Right ventricle myocardium inferior (tissue), 1 donor: ENCODE measurements at regions not wholly inside any gene's neighbourhood (a gene's known extent, or its start where the extent isn't known, plus 50 kb on each side); places are given as distances from the start of the nearest gene placed in this dataset.

Experiments
- ATAC-seq: fragments of 200-7000 bp; cut with Tn5 transposase; one replicate; pipeline ENCODE4 v1.9.1; 2020; ENCODE audit warnings: mild to moderate bottlenecking, moderate library complexity
- DNase-seq: peaks from one replicate; pipeline ENCODE4 v3.0.0; 2021; ENCODE audit errors: missing footprints
- intact Hi-C: fragments of 100-400 bp; cut with DNase I; formaldehyde crosslinking; loops from one replicate; pipeline ENCODE4 v1.11.0; 2022
- donor health status: DM: no; HTN: yes; CAD: no; lungs with severe emphysema.

DNA sequence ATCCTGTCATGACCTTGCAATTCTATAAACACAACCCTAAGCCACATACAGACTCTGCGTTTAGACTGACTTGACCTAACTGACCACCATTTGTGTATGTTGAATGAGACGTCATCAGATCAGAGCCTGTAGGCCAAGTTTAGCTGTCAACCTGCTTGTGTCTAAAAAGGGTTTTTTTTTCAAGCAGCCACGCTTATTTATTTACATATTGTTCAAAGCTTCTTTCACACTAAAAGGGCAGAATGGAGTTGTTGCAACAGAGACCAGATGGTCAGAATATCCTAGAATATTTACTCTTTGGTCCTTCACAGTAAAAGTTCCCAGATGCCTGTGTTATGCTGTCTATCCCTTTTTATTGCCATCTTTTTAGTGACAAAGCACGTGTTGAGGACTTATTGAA is 307.7 kb upstream of the SLC10A2 start:
- DNase-seq, result no peak
- no peak for ATAC-seq
- intact Hi-C loops, result no loop called here

DNA sequence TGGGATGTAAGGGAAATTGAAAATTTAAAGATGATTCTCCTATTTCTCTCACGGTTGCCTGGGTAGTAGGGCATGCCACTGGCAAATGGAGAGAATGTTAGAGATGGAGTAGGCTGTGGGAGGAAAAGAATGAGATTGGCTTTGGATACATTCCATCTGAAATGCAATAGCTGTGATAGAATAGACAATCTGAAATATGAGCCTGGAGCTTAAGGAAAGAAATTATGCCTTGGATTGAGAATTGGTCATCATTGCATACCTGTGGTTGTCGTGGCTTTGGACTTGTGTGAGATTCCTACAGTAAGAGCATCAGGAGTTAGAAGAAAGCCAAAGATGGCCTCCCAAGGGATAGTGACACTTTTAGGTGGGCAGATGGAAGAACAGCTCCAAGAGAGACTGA is 305.1 kb upstream of the SLC10A2 start:
- no peak for DNase-seq
- no peak for ATAC-seq
- intact Hi-C loops, result no loop called here

DNA sequence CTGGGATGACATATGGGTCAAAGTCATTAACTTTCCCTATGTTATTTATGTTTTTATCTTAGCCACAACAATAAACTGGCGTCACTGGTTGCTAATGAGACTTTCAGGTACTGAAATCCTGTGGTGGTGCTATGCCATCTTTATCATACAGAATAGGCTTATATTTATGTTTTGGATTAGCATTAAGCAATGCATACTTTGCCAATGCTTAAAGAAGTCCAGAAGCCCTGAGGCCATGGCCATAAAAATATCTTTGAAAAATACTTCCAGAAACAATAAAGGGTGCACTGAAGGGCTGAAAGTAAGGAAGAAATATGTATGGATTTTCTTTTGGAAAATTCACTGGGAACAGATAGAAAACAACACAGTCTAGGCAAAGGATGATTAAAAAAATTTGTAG is 304.6 kb upstream of the SLC10A2 start:
- ATAC-seq (no peak), DNase-seq (no peak)
- intact Hi-C loops, result no loop called here

DNA sequence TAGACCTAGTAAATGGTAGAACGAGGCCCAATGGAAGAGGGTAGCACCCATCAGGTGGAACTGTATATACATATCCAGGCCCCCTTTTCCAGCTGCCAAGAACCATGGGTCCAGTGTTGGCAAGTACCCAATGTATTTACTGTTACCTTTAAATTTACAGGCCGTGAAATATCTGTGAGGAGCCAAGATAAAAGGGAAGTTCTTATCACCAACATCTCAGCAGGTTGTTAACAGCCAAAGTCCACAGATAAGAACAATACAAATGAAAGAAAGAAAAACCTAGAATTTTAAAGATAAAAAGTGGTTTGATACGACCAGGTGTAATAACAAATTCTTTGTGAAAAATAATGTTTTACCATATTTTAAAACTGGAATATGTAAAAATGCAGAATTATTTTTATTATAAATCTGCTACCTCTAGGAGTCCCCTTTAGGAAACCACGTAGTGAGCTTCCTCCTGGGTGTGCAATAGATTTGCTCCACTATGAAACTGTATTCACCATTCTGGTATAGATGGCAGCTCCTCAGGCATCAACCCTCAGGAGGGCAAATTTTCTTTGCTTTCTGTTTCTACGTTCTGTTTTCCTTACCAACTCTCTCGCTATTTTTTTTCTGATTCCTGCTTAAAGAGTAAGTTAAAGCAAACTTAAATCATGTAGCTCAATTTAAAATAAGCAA is 292.2 kb upstream of the SLC10A2 start:
- intact Hi-C loops, result no loop called here
- ATAC-seq (no peak), DNase-seq (no peak)

DNA sequence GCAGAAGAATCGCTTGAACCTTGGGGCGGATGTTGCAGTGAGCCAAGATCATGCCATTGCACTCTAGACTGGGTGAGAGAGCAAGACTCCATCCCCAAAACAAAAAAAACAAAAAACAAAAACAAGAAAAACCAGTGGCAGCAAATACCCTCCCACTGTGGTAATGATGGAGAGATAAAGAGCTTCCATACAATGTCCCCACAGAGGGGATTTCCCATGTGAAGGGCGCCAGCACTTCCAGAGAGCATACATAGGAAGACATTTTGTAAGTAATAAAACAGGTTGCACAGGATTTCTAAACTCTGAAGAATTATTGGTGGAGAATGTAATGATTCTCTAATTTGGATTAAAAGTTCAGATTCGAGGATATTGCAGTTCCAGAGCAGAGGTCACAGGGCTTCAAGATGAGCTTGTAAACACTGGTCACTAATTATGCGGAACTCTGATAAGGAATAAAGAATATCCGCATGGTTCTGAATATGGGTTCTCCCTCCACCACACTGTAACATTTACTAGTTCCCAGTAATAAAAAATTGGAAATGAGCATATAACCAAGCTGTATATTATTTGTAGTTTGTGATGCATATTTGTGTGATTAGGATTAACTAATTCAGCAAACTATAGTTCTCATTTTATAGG is 290.1 kb upstream of the SLC10A2 start:
- intact Hi-C loops, result no loop called here
- ATAC-seq (no peak), DNase-seq (no peak)

DNA sequence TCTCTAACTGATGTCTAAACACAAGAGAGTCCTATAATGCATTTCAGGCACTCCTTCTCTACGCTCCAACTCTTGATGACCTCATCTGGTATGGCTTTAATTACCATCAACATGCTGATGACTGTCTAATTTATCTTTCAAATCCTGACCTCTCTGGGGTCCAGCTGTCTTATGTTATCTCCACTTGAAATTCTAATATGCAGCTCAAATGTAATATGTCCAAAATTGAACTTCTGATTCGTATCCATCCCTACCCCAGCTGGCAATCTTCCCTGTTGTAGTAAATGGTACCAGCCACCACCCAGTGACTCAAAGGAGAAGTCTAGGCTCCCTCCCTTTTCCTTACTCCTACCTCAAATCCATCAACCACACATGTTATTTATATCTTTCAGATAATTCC is 288.0 kb upstream of the SLC10A2 start:
- no peak for DNase-seq
- intact Hi-C loops, result loop anchor here (5.0 kb wide), 1 partner anchor 162 kb away; no protein-coding TSS in a partner anchor
- ATAC-seq, result no peak

DNA sequence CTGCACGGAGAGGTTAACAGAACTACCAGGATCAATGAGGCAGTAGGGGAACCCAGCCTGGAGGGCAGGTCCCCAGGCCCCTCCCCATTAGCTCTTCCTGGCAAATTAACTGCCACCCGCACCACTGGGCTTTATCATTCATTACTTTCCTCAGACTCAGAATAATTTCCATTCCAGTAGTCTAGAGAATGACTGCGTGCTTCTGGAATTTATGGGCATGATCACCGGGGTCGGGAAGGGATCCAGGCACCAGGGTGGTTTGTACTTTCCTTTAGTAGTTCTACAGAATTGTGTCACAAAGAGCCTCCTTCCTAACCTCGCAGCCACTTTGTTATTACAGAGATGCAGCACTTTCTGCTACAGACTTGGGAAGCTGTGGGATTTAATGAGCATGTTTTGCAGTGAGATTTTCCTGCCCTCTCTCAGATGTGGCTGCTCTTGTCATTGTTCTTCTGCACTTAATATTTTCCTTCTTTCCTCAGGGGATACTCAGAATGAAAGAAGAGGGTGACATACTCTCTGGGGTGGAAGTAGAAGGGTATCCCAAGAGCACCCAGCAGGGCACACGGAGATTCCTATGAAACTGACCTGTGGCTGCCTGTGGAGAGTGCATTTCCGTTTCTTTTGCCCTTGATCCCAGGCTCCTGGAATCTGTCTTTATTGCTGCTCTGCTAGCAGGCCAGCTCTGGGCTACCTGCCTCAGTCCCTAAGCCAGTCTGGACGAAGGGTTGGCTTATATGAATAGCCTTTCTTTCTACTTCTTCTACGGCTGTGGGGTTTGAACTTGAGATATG is 285.0 kb upstream of the SLC10A2 start:
- intact Hi-C loops, result loop anchor here (5.0 kb wide), 1 partner anchor 159 kb away; no protein-coding TSS in a partner anchor
- peak; percentile 58 for ATAC-seq
- no peak for DNase-seq

DNA sequence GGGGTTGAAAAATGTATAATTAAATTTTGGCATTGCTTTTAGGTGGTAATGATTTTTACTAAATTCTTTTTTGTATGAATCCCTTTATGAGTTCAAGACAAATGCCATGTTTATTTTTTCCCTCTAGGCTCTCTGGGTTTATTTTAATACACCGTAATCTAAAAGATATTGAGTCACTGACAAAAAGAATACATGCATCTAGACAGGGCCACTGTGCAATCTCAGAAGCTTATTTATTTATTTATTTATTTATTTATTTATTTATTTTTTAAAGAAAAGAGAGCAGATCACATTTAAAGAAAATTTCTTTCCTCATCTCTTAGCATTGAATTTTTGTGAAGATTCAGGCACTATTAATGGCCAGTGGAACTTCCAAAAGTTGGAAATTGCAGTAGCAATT is 283.9 kb upstream of the SLC10A2 start:
- intact Hi-C loops, result loop anchor here (5.0 kb wide), 1 partner anchor 158 kb away; no protein-coding TSS in a partner anchor
- DNase-seq (no peak), ATAC-seq (no peak)

DNA sequence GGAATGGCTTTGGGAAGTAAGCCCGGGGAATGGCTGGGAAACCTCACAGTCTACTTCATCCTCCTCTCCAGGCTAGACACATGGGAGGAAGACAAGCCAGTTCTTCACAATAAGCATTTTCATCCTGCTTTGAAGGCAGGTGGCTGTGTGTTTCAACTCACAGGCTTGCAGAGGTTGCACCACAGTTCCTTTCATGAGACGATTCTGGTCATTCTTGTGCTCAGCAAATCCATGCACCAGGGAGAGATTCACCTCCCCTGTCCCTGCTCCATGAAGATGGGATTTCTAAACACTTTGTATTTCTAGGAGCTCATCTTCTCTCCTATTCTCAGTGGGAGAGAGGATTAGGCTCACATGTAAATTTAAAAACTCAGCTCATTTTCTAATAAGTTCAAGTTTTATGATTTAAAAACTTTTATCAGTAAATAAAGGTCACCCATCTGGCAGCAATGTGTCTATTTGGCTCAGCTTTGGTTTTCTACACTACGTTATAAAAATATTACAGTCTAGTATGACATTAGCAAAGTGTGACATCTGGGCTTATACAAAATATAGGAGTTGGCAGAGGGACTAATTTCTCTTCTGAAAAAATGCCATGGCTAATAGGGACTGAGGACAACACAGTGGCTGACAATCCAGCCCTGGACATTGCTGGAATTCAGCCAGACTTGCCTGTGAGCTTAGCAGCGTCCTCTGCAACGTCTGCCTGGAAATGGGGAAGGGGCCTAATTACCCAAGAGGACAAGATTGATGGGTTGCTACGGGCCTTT is 283.2 kb upstream of the SLC10A2 start:
- intact Hi-C loops, result no loop called here
- DNase-seq (no peak), ATAC-seq (peak; percentile 24)

DNA sequence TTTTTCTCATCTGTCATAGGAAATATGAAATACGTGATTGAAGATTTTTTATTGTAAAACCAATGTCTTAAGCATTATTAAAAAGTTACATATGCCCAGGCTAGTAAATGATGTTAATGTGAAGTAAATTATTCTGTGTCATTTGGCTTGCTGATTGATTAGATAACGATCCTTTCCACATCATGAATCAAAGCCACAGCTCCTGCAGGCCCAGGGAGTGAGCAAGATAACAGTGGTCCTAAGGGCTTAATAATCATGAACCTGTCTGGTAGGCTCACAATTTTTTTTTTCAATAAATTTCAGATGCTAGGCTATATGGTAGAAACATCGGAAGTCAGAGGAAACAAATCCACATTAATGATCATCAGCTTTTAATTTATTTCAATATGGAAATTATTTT is 269.0 kb upstream of the SLC10A2 start:
- no peak for ATAC-seq
- intact Hi-C loops, result no loop called here
- DNase-seq, result no peak

DNA sequence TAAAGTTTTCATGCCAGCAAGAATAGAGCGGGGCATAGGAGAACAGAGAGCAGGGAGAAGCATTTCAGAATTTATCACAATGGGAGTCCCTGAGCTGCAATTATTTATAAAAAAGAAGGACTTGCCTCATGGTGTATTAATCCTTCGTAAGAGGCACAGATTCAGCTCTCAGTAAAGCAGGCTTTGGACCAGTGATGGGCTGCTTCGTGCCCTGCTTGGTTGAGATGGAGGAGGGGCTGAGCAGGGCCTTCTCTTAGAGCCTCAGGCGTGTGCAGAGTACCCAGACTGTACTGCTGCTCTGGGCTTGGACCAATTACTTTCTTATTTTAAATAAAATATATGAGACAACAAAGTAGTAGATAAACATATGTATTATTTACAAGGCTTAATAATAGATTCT is 265.7 kb upstream of the SLC10A2 start:
- ATAC-seq (no peak), DNase-seq (no peak)
- intact Hi-C loops, result no loop called here

DNA sequence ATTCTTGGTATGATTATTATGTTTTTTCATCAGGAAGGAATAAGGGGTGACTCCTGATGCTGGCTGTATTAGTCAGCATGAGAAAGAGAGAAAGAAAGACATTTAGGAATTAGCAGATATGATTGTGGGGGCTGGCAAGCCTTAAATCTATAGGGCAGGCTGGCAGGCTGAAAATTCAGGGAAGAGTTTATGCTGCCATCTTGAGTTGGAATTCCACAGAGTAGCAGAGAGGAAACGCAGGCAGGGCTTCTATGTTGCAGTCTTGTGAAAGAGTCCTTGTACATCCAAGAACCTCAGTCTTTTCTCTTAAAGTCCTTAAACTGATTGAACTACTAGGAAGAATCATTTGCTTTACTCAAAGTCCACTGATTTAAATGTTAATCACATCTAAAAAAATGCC is 262.7 kb upstream of the SLC10A2 start:
- no peak for ATAC-seq
- intact Hi-C loops, result no loop called here
- DNase-seq, result no peak

DNA sequence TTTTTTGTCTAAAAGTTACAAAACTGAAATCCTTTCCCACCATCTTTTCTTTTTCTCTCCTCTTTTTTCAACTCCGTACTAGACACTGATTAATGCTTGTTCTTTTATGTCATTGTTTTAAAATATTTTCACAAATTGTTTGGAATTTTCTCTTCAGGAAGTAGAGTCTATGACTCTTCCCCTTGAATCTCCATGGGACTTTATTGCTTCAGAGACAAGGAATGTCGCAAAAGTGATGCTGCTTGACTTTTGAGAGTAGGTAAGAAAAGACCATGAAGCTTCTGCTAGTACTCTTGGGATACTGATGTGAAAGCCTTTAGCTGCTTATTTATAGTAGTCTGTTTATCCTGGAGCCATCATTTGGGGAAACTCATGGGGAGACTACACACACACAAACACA is 260.1 kb upstream of the SLC10A2 start:
- intact Hi-C loops, result no loop called here
- ATAC-seq, result no peak
- DNase-seq, result no peak

DNA sequence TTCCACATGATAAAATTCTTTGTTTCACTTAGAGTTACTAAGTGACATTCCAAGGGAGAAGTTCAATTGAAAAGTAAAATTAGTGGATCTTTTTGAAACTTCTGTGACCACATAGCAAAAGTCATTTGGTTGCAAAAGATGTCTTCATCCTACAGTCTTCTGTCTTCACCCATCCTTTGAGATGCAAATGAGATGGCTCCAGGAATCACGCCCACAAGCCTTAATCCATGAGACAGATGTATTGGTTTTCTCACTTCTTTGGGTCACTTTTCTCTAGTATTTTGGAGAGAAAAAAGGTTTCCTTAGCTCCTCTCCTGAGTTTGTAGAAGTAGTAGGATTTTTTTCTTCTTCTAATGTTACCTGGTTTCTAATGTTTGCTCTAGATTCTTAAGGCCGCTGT is 259.5 kb upstream of the SLC10A2 start:
- ATAC-seq, result no peak
- DNase-seq, result no peak
- intact Hi-C loops, result no loop called here

DNA sequence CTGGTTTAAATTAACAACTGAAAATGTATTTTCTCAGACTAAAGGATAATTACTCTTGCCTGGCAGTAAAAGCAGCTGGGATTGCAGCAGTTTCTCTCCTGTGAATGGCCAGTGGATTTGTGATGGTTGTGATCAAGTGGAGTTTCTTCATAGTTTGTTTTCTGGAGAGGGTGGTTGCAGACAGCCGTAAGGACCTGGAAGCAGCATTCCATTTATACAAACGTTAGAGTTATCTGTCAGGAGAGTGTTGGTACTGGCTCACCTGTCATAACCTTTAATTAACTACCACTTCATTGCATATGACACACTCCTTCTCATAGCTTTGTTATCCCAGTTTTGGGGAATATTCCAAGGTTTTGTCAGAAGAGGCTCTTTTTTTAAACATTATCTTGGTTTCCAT is 258.4 kb upstream of the SLC10A2 start:
- intact Hi-C loops, result no loop called here
- no peak for ATAC-seq
- no peak for DNase-seq

DNA sequence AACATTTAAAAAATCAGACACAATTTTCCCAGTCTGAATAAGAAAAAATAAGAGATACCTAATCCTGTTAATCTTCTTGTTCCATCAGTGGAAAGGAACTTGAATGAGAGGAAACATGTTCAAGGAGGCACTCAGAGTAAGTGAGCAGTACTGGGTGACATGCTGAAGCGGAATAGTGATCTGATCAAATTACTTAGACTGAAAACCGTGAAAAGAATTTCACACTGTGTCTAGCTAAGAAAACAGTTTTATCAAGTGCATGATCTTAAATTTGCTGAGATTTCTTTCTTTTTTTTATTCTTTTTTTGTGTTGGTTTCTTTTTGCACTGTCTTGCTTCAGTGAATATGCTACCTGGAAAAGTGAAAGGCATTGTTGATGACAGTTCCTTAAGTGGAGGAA is 249.5 kb upstream of the SLC10A2 start:
- intact Hi-C loops, result no loop called here
- ATAC-seq (no peak), DNase-seq (no peak)

DNA sequence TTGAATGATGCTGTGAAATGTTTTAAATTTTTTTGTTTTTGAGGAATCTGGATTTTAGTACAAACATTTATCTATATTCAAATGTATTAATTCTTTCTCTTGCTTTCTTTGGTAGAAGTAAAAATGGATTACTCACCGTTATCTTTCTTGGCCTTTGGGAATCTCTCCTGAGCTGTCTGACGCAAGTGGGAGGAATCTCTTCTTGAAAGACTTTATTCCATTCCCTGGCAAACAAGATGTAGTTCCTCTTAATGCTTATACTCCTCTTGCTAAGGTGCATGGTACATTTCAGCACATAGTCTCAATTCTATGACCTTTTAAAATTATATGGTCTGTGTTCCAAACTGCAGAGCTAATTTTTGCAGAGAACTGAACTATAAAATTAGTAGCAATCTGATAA is 246.2 kb upstream of the SLC10A2 start:
- intact Hi-C loops, result no loop called here
- ATAC-seq, result no peak

DNA sequence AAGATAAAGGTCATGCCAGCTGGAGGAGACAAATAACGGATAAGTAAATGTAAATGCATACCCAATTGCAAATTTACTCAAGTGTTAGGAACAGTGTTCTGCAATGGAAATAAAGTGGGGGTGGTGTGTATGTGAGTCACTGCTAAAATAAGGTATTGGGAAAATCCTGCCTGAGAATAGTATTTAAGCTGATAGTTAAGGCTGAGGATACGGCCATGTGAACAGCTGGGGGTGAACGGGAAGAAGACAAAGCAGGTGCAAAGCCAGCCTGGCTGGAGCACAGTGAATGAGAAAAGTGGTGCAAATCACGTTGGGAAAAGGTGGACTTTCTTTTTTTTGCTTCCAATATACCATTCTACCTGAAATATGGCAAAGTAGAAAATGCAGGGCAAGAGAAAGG is 242.4 kb upstream of the SLC10A2 start:
- DNase-seq, result no peak
- ATAC-seq, result no peak
- intact Hi-C loops, result no loop called here

More for the DNA sequence above, 246.2 kb upstream of the SLC10A2 start:
- no peak for DNase-seq

DNA sequence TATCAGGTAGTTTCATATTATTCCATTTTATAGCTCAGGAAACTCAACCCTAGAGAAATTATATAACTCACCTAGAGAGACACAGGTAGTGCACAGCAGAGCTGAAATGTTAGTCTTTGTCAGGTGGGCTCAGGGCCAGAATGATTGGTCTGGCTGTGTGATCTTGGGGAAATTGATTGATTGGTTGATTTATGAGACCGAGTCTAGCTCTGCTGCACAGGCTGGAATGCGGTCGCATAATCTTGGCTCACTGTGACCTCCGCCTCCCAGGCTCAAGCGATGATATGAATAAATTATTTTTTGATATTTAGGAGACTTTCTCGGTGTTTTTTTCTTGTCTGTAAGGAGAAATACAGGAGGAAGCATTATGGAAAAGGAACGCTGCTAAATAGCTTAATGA is 239.9 kb upstream of the SLC10A2 start:
- intact Hi-C loops, result no loop called here
- DNase-seq (no peak), ATAC-seq (no peak)
